ENCODE measurements at regions not wholly inside any gene's neighbourhood (a gene's known extent, or its start where the extent isn't known, plus 50 kb on each side); places are given as distances from the start of the nearest gene placed in this dataset.

- DNase-seq = no peak
These were observed 353.7 kb downstream of the SLITRK6 start for GRCh38 chr13:85445534-85445933.

- DNase-seq = no peak
These were observed 357.2 kb downstream of the SLITRK6 start for GRCh38 chr13:85441975-85442374.

- no peak for DNase-seq
These were observed 357.9 kb downstream of the SLITRK6 start for GRCh38 chr13:85441364-85441763.

DNA sequence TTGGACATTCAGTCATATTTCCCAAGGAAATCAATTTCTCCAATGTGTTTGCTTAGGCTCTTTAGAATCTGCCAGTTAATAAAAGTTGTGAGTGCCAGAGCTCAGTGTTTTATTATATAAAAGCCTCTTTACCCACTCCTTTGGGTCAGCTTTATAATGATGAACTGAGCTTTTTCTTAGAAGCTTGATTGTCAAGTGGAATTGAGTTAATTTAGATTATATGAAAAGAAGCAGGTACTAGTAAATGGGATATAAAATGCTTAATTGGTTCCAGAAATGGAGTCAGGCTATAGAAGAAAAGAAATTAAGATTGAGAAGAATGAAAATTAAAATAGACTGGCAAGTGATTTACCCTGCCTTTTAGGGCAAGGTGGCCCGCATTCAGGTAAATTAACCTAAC is 363.2 kb downstream of the SLITRK6 start:
- no peak for DNase-seq

GRCh38 chr13:85434927-85435326 is 364.3 kb downstream of the SLITRK6 start:
- no peak for DNase-seq

- DNase-seq = no peak
These were observed 366.3 kb downstream of the SLITRK6 start for GRCh38 chr13:85432881-85433280.

DNA sequence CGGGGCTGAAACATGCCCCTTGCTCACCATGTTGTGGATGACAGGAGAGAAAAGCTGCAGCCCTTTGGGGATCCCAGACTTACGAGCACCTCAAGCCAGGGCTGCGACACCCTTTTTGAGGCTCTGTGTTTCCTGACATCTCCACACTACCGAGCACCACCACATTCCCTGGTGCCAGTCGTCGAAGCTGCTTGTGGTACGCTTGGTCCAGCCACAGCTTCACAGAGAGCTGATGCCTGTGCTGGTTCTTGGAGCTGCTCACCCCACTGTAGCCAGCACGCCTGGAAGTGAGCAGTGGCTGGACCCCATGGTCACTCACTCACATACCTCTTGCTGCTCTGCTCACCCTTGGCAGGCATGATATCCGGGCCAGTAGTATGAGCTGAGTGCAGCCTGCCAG is 367.5 kb downstream of the SLITRK6 start:
- DNase-seq = no peak

GRCh38 chr13:85430216-85430794 is 368.9 kb downstream of the SLITRK6 start:
- DNase-seq = no peak

DNA sequence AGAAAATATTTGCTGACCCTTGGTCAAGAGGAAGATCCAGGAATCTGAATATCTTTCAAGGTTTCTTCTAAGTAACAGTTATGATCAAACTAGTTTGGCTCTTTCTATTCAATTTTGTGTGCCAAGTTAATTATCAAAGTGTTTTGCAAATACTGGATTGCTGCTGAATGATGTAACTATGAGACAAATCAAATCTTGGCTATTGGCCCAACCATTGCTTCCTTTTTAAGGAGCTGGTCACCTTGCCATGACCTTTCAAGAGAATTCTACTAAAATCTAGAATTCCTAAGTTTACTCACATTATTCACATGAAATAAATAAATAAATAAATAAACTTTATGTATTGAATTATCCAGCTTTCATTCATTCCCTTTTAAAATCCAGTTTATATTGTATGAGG is 371.8 kb downstream of the SLITRK6 start:
- no peak for DNase-seq

DNA sequence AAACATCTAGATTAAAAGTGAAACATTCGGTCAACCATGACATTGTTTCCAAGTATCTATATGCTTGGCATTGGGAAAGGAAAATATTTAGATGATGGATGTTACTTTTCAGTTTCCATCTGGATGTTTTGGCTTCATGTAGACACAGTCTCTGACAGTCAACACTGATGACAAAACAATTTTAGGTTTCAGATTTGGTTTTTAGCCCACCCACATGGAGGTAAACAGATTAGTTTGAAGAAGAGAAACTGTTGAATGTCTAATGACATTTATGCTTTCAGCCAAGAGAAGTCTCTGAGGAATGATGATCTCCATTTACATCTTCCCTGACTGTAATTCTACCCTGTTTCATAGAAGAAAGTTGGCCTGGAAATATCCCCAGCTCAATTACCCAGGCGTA is 379.1 kb downstream of the SLITRK6 start:
- no peak for DNase-seq

DNA sequence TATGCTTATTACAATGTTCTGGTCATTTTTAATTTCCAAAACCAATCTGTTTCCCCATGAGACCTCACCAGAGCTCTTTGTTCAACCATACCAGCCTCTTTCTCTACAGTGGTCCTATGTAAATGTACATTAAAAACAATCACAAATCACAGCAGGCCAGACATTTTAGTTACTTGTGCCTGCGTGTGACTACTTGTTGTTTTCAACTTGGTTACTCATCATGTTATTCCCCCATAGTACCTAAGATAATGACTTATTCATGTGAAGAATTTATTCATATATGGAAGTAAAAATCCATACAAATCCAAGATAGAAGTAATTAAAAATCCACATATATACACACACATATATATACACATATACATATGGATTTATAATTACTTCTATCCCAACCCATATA is 379.6 kb downstream of the SLITRK6 start:
- DNase-seq = no peak

DNA sequence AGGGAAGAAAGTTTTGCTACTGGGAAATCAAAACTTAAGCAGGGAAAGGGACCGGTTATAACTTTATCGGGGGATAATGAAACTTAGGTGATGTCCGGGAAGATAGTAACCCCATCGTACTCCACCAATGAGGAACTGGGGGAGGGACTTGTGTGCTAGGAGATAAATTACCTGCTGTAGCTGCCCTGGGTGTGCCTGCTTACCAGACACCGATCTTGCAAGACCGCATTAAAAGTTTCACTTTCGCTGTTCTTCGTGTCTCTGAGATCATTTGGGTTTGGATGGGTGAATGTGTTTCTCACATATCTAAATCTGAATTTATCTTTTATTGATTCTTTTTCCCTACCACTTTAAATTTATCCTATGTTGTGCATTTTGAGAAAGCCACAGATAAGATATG is 381.4 kb downstream of the SLITRK6 start:
- DNase-seq = no peak

GRCh38 chr13:85413664-85414063 is 385.6 kb downstream of the SLITRK6 start:
- DNase-seq = no peak

- no peak for DNase-seq
These were observed 386.8 kb downstream of the SLITRK6 start for GRCh38 chr13:85412448-85412847.

DNA sequence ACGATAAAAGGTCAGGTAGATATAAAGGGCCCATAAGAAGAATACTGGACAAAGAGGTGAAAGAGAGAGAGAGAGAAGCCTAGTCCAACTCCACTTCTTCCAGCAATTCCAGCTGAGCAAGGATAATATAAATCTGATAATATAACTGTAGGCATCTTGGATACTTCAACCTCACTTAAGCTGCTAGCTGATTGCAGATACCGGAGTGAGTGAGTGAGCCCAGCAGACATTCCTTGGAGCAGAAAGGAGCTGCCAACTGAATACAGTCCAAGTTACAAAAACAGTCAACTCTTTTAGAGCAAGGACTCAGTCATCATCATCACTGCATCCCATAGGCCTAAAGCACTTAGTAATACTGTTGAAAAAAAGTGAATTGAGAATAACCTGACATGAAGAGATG is 387.6 kb downstream of the SLITRK6 start:
- no peak for DNase-seq

DNA sequence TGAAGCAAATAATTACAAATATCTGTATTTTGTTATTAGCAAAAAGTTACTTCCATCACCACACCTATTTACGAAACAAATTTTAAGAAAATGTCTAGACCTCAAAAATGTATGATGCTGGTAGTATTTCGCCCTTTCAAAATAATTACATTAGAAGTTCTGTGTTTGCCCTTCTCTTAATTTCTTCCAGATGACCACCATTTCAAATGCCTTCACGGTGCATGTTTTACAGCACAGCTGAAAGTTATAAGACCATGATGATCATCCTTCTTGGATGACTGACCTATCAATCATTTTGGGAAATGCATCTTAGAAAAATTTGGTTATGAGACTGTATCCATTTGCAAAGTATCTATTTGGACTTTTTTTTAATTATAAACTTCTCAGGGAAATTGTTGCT is 390.8 kb downstream of the SLITRK6 start:
- DNase-seq = no peak

DNA sequence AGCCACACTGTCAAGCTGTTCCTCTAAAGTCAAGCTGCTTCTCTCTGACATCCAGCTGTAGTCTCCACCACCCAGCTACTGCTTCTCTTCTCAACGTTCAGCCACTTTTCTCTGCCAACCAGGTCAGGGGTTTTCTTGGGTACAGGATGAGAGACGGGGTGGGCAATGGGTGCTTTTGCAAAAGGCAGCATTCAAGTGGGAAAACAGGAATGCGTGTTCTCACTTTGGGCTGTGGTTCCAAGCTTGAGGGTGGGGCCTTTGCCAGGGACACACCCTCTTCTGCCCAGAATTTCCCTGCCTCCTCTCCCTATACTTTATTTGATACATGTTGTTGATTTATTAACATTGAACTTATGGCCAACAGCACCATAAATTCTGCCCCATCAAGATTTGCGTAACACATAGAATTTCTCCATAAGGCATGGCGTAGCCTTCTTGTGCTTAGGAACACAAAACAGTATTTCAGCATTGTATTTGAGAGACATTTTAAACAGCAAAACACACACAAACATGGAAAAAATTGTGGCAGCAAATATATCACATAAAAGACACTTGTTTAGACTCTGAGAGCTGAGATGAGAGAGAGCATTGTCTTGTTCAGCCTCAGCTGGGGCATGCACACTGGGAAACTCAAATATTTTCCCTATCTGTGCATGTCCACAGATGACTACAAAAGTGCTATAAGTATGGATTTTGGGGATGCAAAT is 392.8 kb downstream of the SLITRK6 start:
- no peak for DNase-seq

DNA sequence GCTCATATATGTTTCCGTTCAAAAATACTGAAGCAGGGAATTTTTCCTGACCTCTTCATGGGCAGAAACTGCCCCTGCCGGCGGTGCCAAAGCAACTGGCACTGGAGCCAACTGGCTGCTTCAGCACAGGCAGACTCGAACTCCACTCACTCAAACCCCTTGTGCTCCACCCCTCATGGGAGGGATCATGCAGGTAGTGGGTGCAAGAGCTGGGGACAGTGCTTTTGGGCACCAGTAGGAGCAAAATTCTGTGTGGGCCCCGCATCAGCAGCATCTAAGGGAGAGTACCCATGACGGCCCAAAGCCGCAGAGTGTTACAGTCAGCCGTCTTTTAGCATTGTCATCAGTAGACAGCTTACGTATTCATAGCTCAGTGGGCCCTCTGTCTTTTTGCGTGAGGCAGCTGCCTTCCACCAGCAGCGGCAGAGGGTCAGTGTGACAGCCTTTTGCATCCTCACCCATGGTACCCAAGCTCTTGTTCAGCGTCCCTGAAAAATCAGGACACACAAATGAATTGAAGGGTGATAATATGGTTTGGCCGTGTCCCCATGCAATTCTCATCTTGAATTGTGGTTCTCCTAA is 393.8 kb downstream of the SLITRK6 start:
- DNase-seq = no peak

DNA sequence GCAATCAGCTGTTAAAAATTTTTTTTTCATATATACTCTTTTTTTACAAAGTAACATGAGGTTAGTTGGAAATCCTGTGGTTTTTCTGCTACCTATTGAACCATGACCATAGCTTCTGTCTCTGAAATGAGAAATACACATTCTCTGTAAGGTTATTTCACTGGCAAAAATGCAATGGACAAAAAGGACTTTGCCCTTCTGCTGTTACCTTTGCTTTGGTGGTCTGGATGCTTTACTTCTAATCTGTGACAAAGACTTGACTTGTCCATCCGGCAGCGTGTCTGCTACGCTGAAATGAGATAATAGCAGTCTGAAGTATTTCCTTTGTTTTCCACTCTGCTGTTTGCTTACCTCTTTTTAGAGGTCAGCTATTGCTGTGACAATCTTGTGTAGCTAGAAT is 412.8 kb downstream of the SLITRK6 start:
- DNase-seq = no peak

GRCh38 chr13:85383291-85383690 is 415.9 kb downstream of the SLITRK6 start:
- no peak for DNase-seq

DNA sequence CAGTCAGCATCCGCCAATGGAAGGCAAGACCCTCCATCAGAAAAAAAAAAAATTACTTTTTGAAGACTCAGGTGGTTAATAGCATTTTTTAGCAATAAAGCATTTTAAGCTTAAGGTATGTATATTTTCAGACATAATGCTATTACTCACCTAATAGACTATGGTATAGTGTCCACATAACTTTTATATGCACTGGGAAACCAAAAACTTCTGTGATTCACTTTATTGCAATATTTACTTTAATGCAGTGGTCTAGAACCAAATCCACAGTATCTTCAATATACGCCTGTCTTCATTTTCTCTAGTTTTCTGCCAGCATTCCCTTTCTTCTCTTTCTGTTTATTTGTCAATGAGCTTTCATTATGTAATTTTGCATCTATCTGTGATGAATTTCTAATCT is 418.1 kb downstream of the SLITRK6 start:
- DNase-seq = no peak

- DNase-seq = no peak
These were observed 419.2 kb downstream of the SLITRK6 start for GRCh38 chr13:85379991-85380390.

GRCh38 chr13:85379433-85379832 is 419.8 kb downstream of the SLITRK6 start:
- no peak for DNase-seq

- DNase-seq = no peak
These were observed 421.4 kb downstream of the SLITRK6 start for GRCh38 chr13:85377783-85378182.

GRCh38 chr13:85373322-85373721 is 425.9 kb downstream of the SLITRK6 start:
- no peak for DNase-seq

All from activated CD4-positive, alpha-beta T cell treated with anti-CD3 and anti-CD28 coated beads, Interleukin-2, amount 50 U/mL, for 1 hour (primary cell).